SK-N-SH treated with all-trans-retinoic acid at 6 μM for 48 hours (cell line): ENCODE measurements at regions not wholly inside any gene's neighbourhood (a gene's known extent, or its start where the extent isn't known, plus 50 kb on each side); places are given as distances from the start of the nearest gene placed in this dataset.

Experiments used
- ESRRG ChIP-seq: fragments of 250-450 bp; sonication (Bioruptor Pico); IDR thresholded peaks from 2 replicates; pipeline ENCODE4 v1.6.1; 2021; ENCODE audit warnings: mild to moderate bottlenecking
- OSR1 ChIP-seq: fragments of 250-450 bp; sonication (Bioruptor Pico); IDR thresholded peaks from 2 replicates; pipeline ENCODE4 v1.8.0; 2022; ENCODE audit warnings: moderate library complexity, mild to moderate bottlenecking, inconsistent platforms
- PPARA ChIP-seq: fragments of 250-450 bp; sonication (Bioruptor Pico); IDR thresholded peaks from 2 replicates; pipeline ENCODE4 v1.5.0; 2020; ENCODE audit warnings: mild to moderate bottlenecking, borderline replicate concordance
- RARB ChIP-seq: fragments of 250-450 bp; sonication (Bioruptor Pico); IDR thresholded peaks from 2 replicates; pipeline ENCODE4 v1.8.0; 2021; ENCODE audit warnings: mild to moderate bottlenecking, moderate library complexity
- ZFP3 ChIP-seq: fragments of 250-450 bp; sonication (Bioruptor Pico); IDR thresholded peaks from 2 replicates; pipeline ENCODE4 v1.5.0; 2020; ENCODE audit warnings: mild to moderate bottlenecking, moderate library complexity
- ZNF8 ChIP-seq: fragments of 450-650 bp; formaldehyde crosslinking; IDR thresholded peaks from 2 replicates; pipeline ENCODE4 v1.5.0; 2020; ENCODE audit warnings: mild to moderate bottlenecking, moderate library complexity
- TF ChIP-seq, protein P1 (sequence below): fragments of 250-450 bp; sonication (Bioruptor Pico); IDR thresholded peaks from 2 replicates; pipeline ENCODE4 v1.8.0; 2020; ENCODE audit warnings: mild to moderate bottlenecking, moderate library complexity, borderline replicate concordance
- TF ChIP-seq, protein P2 (sequence below): fragments of 250-450 bp; sonication (Bioruptor Pico); IDR thresholded peaks from 2 replicates; pipeline ENCODE4 v1.5.1; 2020; ENCODE audit warnings: low read depth, mild to moderate bottlenecking, moderate library complexity

DNA sequence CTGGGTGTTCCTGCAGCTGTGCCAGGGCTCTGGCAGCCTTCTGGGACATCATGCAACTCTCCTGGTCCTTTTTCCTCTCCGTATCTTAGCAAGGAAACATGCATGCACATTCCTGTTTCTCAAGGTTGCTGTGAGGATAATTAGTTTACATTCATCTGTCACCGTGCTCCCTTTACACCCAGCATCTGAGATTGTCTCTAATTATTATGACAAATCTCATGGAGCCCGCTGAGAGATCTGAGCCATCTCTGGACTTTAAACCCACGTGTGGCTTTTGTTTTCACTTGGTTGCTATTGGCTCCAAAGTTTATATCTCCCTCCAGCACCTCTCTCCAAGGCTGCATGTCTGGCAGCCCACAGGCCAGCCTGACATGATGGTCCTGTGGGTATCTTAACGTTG is 167.6 kb downstream of the UNC5CL start:
- TF ChIP-seq ZNF8 (CRISPR knock-in tag): no peak
- TF ChIP-seq, protein P1, sequence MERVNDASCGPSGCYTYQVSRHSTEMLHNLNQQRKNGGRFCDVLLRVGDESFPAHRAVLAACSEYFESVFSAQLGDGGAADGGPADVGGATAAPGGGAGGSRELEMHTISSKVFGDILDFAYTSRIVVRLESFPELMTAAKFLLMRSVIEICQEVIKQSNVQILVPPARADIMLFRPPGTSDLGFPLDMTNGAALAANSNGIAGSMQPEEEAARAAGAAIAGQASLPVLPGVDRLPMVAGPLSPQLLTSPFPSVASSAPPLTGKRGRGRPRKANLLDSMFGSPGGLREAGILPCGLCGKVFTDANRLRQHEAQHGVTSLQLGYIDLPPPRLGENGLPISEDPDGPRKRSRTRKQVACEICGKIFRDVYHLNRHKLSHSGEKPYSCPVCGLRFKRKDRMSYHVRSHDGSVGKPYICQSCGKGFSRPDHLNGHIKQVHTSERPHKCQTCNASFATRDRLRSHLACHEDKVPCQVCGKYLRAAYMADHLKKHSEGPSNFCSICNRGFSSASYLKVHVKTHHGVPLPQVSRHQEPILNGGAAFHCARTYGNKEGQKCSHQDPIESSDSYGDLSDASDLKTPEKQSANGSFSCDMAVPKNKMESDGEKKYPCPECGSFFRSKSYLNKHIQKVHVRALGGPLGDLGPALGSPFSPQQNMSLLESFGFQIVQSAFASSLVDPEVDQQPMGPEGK (CRISPR knock-in tag): no peak
- TF ChIP-seq ESRRG: no peak
- TF ChIP-seq RARB: no peak
- no peak for TF ChIP-seq OSR1 (CRISPR knock-in tag)
- TF ChIP-seq ZFP3 (CRISPR knock-in tag): no peak
- TF ChIP-seq PPARA (CRISPR knock-in tag): no peak
- TF ChIP-seq, protein P2, sequence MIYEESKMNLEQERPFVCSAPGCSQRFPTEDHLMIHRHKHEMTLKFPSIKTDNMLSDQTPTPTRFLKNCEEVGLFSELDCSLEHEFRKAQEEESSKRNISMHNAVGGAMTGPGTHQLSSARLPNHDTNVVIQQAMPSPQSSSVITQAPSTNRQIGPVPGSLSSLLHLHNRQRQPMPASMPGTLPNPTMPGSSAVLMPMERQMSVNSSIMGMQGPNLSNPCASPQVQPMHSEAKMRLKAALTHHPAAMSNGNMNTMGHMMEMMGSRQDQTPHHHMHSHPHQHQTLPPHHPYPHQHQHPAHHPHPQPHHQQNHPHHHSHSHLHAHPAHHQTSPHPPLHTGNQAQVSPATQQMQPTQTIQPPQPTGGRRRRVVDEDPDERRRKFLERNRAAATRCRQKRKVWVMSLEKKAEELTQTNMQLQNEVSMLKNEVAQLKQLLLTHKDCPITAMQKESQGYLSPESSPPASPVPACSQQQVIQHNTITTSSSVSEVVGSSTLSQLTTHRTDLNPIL (CRISPR knock-in tag): no peak
